Fibroblast of mammary gland (primary cell): ENCODE measurements at regions not wholly inside any gene's neighbourhood (a gene's known extent, or its start where the extent isn't known, plus 50 kb on each side); places are given as distances from the start of the nearest gene placed in this dataset.

Source experiments
- DNase-seq: peaks from one replicate; pipeline ENCODE4 v3.0.0-alpha.2; 2010; ENCODE audit warnings: low read depth
- H3K4me3 ChIP-seq: 2 replicates; pipeline ENCODE4 v1.5.1; 2011; ENCODE audit warnings: low read depth, mild to moderate bottlenecking, low read length, moderate library complexity; ENCODE audit not compliant: control insufficient read depth
- CTCF ChIP-seq: conservative IDR thresholded peaks from 2 replicates; pipeline ENCODE4 v1.5.1; 2011; ENCODE audit warnings: low read depth, low read length, inconsistent platforms; ENCODE audit not compliant: control insufficient read depth, insufficient read depth

DNA sequence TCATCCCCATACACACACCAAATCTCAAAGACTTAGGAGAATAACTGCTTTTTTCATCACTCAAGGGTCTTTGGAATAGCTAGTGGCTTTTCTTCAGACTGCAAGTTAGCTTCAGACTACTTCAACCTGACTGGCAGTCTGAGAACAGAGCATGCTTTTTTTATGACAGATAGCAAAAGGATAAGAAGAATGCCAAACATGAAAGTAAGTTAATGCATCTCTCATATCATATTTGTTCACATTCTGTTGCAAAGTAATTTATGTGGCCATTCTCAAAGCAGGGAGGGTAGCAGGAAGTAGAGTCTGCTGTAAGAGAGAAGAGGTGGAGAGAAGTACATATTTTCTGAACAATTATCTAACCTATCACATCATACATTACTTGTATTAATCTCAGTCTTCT, 544.4 kb downstream of the ZPLD1 start:
- no peak for DNase-seq
- no peak for TF ChIP-seq CTCF
- no peak overlapping the region for H3K4me3 ChIP-seq

DNA sequence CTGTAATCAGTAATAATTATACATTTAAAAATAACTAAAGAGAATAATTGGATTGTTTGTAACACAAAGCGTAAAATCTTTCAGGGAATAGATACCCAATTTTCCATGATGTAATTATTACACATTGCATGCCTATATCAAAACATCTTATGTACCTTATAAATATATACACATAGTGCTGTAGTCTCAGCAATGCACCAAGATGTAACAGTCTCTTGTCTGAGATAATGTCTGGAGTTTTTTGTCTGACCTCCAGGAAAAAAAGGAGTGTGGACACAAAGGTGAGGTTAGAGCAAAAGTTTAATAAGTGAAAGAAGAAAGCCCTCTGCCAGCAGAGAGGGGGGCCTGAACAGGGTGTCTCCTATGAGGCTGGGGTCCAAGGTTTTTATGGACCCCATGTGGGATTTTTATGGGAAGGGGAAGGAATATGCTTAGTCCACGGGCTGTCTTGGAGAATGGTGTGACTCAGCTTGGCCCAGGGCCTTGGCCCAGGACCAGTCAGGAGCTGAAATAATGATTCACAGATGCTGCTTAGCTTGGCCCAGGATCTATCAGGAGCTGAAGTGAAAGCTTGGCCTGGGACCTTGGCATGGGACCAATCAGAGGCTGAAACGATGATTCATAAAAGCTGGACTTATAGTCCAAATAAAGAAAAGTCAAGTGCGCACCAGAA, 545.0 kb downstream of the ZPLD1 start:
- no peak overlapping the region for H3K4me3 ChIP-seq
- no peak for TF ChIP-seq CTCF
- peak; percentile 94 for DNase-seq

DNA sequence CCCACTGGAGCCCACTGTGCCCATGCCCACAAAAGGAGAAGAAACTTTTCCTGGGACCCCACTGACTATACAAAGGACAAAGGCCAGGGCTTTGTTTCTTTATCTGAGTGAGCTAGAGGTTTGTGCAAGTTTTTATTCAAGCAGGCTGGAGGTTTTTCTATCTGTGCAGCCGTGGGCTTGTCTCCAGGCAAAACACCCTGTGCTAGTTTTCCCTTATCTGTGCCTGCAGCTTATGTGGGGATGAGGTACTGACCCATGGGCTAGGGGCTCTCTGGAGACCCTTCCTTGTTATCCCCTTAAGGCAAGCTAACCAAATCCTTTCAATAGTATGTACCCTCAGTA, 545.5 kb downstream of the ZPLD1 start:
- H3K4me3 ChIP-seq: no peak overlapping the region
- no peak for DNase-seq
- no peak for TF ChIP-seq CTCF

DNA sequence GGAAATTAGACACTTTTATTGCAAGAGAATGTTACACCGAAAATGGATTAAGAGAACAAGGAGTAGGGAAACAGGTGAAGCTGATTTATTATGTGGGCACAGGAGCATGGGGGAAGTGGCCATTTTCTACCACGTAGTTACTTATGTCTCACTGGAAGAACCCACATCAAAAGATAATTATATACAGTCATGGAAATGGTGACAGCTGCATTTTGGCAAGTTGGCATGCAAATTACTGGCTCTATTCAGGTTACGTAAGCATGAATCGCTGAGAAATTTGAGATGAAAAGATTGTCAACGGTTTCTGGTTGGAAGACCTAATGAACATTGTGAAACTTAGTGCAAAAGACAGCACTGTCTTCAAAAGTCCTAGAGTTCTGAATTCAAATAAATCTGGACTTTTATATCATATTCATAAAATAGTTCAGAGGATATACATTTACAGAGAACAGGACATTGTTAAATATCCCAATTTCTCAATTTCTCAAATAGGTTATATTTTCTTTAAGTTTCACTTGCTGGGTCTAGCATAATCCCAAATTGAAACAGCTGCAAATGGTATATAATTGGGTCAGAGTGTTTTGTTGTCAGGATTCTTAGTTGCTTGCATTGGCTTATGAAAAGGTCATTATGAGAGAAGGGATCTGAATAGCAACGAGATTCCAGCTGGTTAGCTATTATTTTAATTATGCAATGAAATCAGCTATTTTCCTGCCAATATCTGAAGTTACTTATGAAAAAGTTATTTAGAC, 567.8 kb downstream of the ZPLD1 start:
- TF ChIP-seq CTCF: no peak
- DNase-seq: no peak
- no peak overlapping the region for H3K4me3 ChIP-seq

DNA sequence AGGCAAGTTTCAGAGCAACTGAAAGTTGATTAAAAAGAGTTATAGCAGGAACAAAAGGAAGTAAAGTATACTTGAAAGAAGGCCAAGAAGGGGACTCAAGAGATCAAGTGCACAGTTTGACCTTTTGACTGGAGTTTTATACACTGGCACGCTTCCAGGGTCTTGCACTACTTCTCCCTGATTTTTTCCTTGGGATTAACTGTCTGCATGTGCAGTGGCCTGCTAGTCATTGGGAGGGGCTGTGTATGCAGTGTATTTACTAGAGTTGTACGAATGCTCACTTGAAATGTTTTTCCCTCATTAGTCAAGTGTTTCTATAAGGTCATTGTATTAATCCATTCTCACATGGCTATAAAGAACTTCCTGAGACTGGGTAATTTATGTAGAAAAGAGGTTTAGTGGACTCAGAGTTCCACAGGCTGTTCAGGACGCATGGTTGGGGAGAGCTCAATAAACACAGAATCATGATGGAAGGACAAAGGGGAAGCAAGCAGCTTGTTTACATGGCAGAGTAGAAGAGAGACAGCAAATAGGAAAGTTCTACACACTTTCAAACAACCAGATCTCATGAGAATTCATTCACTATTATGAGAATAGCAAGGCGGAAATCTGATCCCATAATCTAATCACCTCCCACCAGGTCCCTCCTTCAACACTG, 571.8 kb downstream of the ZPLD1 start:
- TF ChIP-seq CTCF: no peak
- H3K4me3 ChIP-seq: no peak overlapping the region
- DNase-seq: no peak

GRCh38 chr3:103009609-103010008, 574.8 kb downstream of the ZPLD1 start:
- H3K4me3 ChIP-seq: no peak overlapping the region
- no peak for DNase-seq
- no peak for TF ChIP-seq CTCF
